HEK293 (cell line): ENCODE measurements at regions not wholly inside any gene's neighbourhood (a gene's known extent, or its start where the extent isn't known, plus 50 kb on each side); places are given as distances from the start of the nearest gene placed in this dataset.

Experiments
- CTCF ChIA-PET: fragments of 350-600 bp; formaldehyde crosslinking; extraction: SDS; loops from one replicate; lab custom pipeline; 2021; ENCODE audit warnings: antibody characterized with exemption; lab: Yijun Ruan, JAX
- POLR2A ChIA-PET: fragments of 300-600 bp; formaldehyde crosslinking; extraction: SDS; loops from one replicate; lab custom pipeline; 2020; ENCODE audit warnings: antibody characterized with exemption, inconsistent platforms; lab: Yijun Ruan, JAX
- H3K27ac ChIP-seq: fragments of 200-500 bp; sonication (Bioruptor generic); 2 replicates; pipeline ENCODE4 v1.5.1; 2014; ENCODE audit warnings: low read depth, low read length, control low read depth, inconsistent platforms; ENCODE audit errors: extremely low read depth
- H3K36me3 ChIP-seq, 2 experiments: fragments of 200-500 bp in 1 of 2; sonication (Bioruptor generic) in 1 of 2; 1 replicate in 1 of 2; 2 replicates in 1 of 2; pipeline ENCODE4 v1.5.1; 2014 to 2017; ENCODE audit warnings: inconsistent platforms in 2 of 2, low read length in 2 of 2; ENCODE audit not compliant: control insufficient read depth in 2 of 2, insufficient read depth in 1 of 2
- H3K4me1 ChIP-seq: fragments of 200-500 bp; sonication (Bioruptor generic); 2 replicates; pipeline ENCODE4 v1.5.1; 2014; ENCODE audit warnings: mild to moderate bottlenecking, low read length, inconsistent platforms; ENCODE audit not compliant: control insufficient read depth, insufficient read depth
- H3K4me3 ChIP-seq: 2 replicates; pipeline ENCODE4 v1.5.1; 2011; ENCODE audit warnings: low read depth, mild to moderate bottlenecking, control low read depth, low read length, moderate library complexity
- H3K9me3 ChIP-seq: fragments of 200-500 bp; sonication (Bioruptor generic); 2 replicates; pipeline ENCODE4 v1.5.1; 2014; ENCODE audit warnings: low read depth, low read length, inconsistent platforms; ENCODE audit not compliant: control insufficient read depth, insufficient read depth
- KLF10 ChIP-seq: fragments of 450-650 bp; IDR thresholded peaks from 2 replicates; pipeline ENCODE4 v1.5.1; 2018; ENCODE audit warnings: missing biosample characterization, mild to moderate bottlenecking, missing genetic modification characterization
- OSR2 ChIP-seq: fragments of 450-650 bp; formaldehyde crosslinking; IDR thresholded peaks from 2 replicates; pipeline ENCODE4 v1.5.1; 2016; ENCODE audit warnings: missing biosample characterization, missing genetic modification characterization
- PRDM1 ChIP-seq: fragments of 450-650 bp; formaldehyde crosslinking; IDR thresholded peaks from 2 replicates; pipeline ENCODE4; 2016; ENCODE audit warnings: missing biosample characterization, missing genetic modification characterization
- PRDM2 ChIP-seq: fragments of 450-650 bp; formaldehyde crosslinking; IDR thresholded peaks from 2 replicates; pipeline ENCODE4 v1.5.1; 2016; ENCODE audit warnings: missing biosample characterization, missing genetic modification characterization, borderline replicate concordance
- ZBTB26 ChIP-seq: fragments of 450-650 bp; formaldehyde crosslinking; optimal IDR thresholded peaks from 2 replicates; pipeline ENCODE3; 2016; ENCODE audit warnings: missing biosample characterization, mild to moderate bottlenecking, missing genetic modification characterization
- ZNF138 ChIP-seq: fragments of 450-650 bp; formaldehyde crosslinking; IDR thresholded peaks from 2 replicates; pipeline ENCODE4 v1.5.1; 2016; ENCODE audit warnings: missing biosample characterization, missing genetic modification characterization, borderline replicate concordance
- ZNF169 ChIP-seq: fragments of 450-650 bp; formaldehyde crosslinking; IDR thresholded peaks from 2 replicates; pipeline ENCODE4 v1.5.1; 2016; ENCODE audit warnings: missing biosample characterization, missing genetic modification characterization
- ZNF174 ChIP-seq: fragments of 450-650 bp; formaldehyde crosslinking; IDR thresholded peaks from 2 replicates; pipeline ENCODE4 v1.5.0; 2017; ENCODE audit warnings: missing biosample characterization, mild to moderate bottlenecking, missing genetic modification characterization
- ZNF239 ChIP-seq: fragments of 450-650 bp; formaldehyde crosslinking; IDR thresholded peaks from 2 replicates; pipeline ENCODE4 v1.5.1; 2016; ENCODE audit warnings: missing biosample characterization, missing genetic modification characterization
- ZNF248 ChIP-seq: fragments of 450-650 bp; formaldehyde crosslinking; IDR thresholded peaks from 2 replicates; pipeline ENCODE4 v1.5.1; 2017; ENCODE audit warnings: missing biosample characterization, missing genetic modification characterization
- ZNF404 ChIP-seq: fragments of 450-650 bp; formaldehyde crosslinking; IDR thresholded peaks from 2 replicates; pipeline ENCODE4 v1.5.1; 2017; ENCODE audit warnings: missing biosample characterization, missing genetic modification characterization
- ZNF561 ChIP-seq: fragments of 450-650 bp; IDR thresholded peaks from 2 replicates; pipeline ENCODE4 v1.5.1; 2018; ENCODE audit warnings: missing biosample characterization, missing genetic modification characterization, borderline replicate concordance
- ZNF830 ChIP-seq: fragments of 450-650 bp; IDR thresholded peaks from 2 replicates; pipeline ENCODE4 v1.5.0; 2018; ENCODE audit warnings: missing biosample characterization, missing genetic modification characterization, low read depth, mild to moderate bottlenecking, moderate library complexity
- ZSCAN23 ChIP-seq: fragments of 450-650 bp; formaldehyde crosslinking; IDR thresholded peaks from 2 replicates; pipeline ENCODE4 v1.5.1; 2016; ENCODE audit warnings: missing biosample characterization, missing genetic modification characterization

DNA sequence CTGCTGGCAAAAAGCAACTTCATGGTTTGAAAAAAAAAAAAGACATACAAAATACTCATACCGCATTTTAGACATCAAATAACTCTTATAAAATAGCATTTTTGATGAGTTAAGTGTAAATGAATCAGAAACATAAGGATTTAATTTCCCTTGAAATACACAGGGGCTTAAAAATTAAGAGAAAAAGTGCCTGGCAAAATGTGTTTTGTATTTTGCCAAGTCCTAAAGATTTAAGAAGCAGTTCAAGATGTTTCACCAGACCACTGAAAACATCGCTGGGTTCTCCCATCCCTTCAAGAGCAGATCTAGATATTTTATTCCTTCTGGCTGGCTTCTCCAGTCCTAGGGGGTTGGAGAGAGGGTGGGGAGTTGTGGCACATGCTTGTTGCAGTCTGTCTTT, 396.4 kb downstream of the INHBA start:
- Histone ChIP-seq H3K27ac (no peak overlapping the region), H3K9me3 (no peaks in the 10 kb centered on the region), H3K4me3 (no peak overlapping the region), H3K36me3 (no peaks in the 10 kb centered on the region), H3K4me1 (no peaks in the 10 kb centered on the region)
- ChIA-PET CTCF (no interaction called here), POLR2A (no interaction called here)
- TF ChIP-seq PRDM2 (tag by site-specific recombination) (no peak), ZNF138 (no peak), ZNF248 (no peak), ZNF174 (tag by site-specific recombination) (no peak), KLF10 (tag by site-specific recombination) (no peak), ZSCAN23 (tag by site-specific recombination) (no peak), ZNF239 (no peak), OSR2 (tag by site-specific recombination) (no peak), ZNF169 (no peak)

- POLR2A ChIA-PET: no interaction called here
- Histone ChIP-seq H3K4me3 (no peak overlapping the region), H3K27ac (no peak overlapping the region), H3K36me3 (no peaks in the 10 kb centered on the region), H3K9me3 (no peaks in the 10 kb centered on the region), H3K4me1 (no peaks in the 10 kb centered on the region)
- CTCF ChIA-PET: no interaction called here
- TF ChIP-seq ZNF561 (no peak), ZBTB26 (tag by site-specific recombination) (no peak), ZNF404 (tag by site-specific recombination) (no peak), ZNF830 (tag by site-specific recombination) (no peak), PRDM2 (tag by site-specific recombination) (no peak), PRDM1 (tag by site-specific recombination) (no peak)
Observed at GRCh38 chr7:41305001-41305400, 397.9 kb downstream of the INHBA start.
